Thoracic aorta (tissue), 2 donors: ENCODE measurements at regions not wholly inside any gene's neighbourhood (a gene's known extent, or its start where the extent isn't known, plus 50 kb on each side); places are given as distances from the start of the nearest gene placed in this dataset.

Experiments
- ATAC-seq: fragments of 150-250 bp; one replicate; pipeline ENCODE4 v1.8.0; 2017; ENCODE audit warnings: low read depth; ENCODE audit not compliant: insufficient number of reproducible peaks, low FRiP score
- DNase-seq: peaks from one replicate; pipeline ENCODE4 v3.0.0-alpha.2; 2020; ENCODE audit warnings: low spot score
- H3K27ac ChIP-seq, 2 donors: fragments of 200-600 bp; sonication (generic); 1 replicate in 1 of 2; 2 replicates in 1 of 2; pipeline ENCODE4 v1.5.1; 2016; ENCODE audit warnings: mild to moderate bottlenecking in 2 of 2, moderate library complexity in 2 of 2
- H3K27me3 ChIP-seq: fragments of 200-600 bp; sonication (generic); replicated peaks from 2 replicates; pipeline ENCODE4 v1.6.0; 2016; ENCODE audit warnings: mild to moderate bottlenecking; ENCODE audit not compliant: insufficient read depth
- H3K36me3 ChIP-seq: fragments of 200-600 bp; sonication (generic); one replicate; pipeline ENCODE4 v1.5.1; 2016
- H3K4me1 ChIP-seq, 2 donors: fragments of 200-600 bp; sonication (generic); 1 replicate in 1 of 2; 2 replicates in 1 of 2; pipeline versions ENCODE4 v1.5.1 to v1.6.0; 2016; ENCODE audit warnings: low read depth in 2 of 2, mild to moderate bottlenecking in 1 of 2; ENCODE audit not compliant: control insufficient read depth in 1 of 2
- H3K4me3 ChIP-seq: fragments of 200-600 bp; sonication (generic); 2 replicates; pipeline ENCODE4 v1.5.1; 2016; ENCODE audit warnings: mild to moderate bottlenecking
- H3K9me3 ChIP-seq: fragments of 200-600 bp; sonication (generic); 2 replicates; pipeline ENCODE4 v1.5.1; 2016
- CTCF ChIP-seq: fragments of 200-600 bp; sonication (generic); IDR thresholded peaks from one replicate; pipeline ENCODE4 v1.5.1; 2019; ENCODE audit warnings: antibody characterized with exemption

- no peak for TF ChIP-seq CTCF
- no peak for ATAC-seq
- no peak for DNase-seq
- Histone ChIP-seq H3K4me1 (no peaks in the 10 kb centered on the region), H3K36me3 (no peaks in the 10 kb centered on the region), H3K27me3 (no peaks in the 10 kb centered on the region), H3K4me3 (no peak overlapping the region), H3K27ac (no peak overlapping the region), H3K9me3 (no peaks in the 10 kb centered on the region)
These were observed 994.8 kb downstream of the NLGN4X start for GRCh38 chrX:5233830-5234229.

- no peaks in the 10 kb centered on the region for H3K9me3 ChIP-seq
- TF ChIP-seq CTCF: no peak
- H3K27me3 ChIP-seq: no peaks in the 10 kb centered on the region
- ATAC-seq (no peak), DNase-seq (no peak)
- no peaks in the 10 kb centered on the region for H3K36me3 ChIP-seq
- no peak overlapping the region for H3K4me3 ChIP-seq
- no peaks in the 10 kb centered on the region for H3K4me1 ChIP-seq
- no peak overlapping the region for H3K27ac ChIP-seq
These were observed 1008.2 kb downstream of the NLGN4X start for GRCh38 chrX:5220421-5220820.

- no peak for DNase-seq
- no peaks in the 10 kb centered on the region for H3K4me1 ChIP-seq
- no peak for ATAC-seq
- no peak for TF ChIP-seq CTCF
- H3K27me3 ChIP-seq: no peaks in the 10 kb centered on the region
- H3K27ac ChIP-seq: no peak overlapping the region
- no peaks in the 10 kb centered on the region for H3K9me3 ChIP-seq
- no peak overlapping the region for H3K4me3 ChIP-seq
- H3K36me3 ChIP-seq: no peaks in the 10 kb centered on the region
These were observed 1033.9 kb downstream of the NLGN4X start for GRCh38 chrX:5194806-5195205.

- Histone ChIP-seq H3K36me3 (no peaks in the 10 kb centered on the region), H3K4me3 (no peak overlapping the region), H3K9me3 (no peaks in the 10 kb centered on the region), H3K4me1 (no peaks in the 10 kb centered on the region), H3K27ac (no peak overlapping the region), H3K27me3 (no peaks in the 10 kb centered on the region)
- no peak for TF ChIP-seq CTCF
- DNase-seq (no peak), ATAC-seq (no peak)
These were observed 1048.4 kb downstream of the NLGN4X start for GRCh38 chrX:5180135-5180741.

- Histone ChIP-seq H3K36me3 (no peaks in the 10 kb centered on the region), H3K4me3 (no peak overlapping the region), H3K9me3 (no peaks in the 10 kb centered on the region), H3K27ac (no peak overlapping the region), H3K27me3 (no peaks in the 10 kb centered on the region), H3K4me1 (no peaks in the 10 kb centered on the region)
- DNase-seq: no peak
- no peak for ATAC-seq
- TF ChIP-seq CTCF: no peak
These were observed 1051.9 kb downstream of the NLGN4X start for GRCh38 chrX:5176766-5177165.
